ENCODE measurements at regions not wholly inside any gene's neighbourhood (a gene's known extent, or its start where the extent isn't known, plus 50 kb on each side); places are given as distances from the start of the nearest gene placed in this dataset.
A peak's percentile ranks its signal among the peaks of the same experiment; 100 is the strongest.
"Not testable (repeated sequence)": the region's sequence is repeated elsewhere in the genome, so short reads cannot be mapped to it uniquely, and the experiment has no call there.

DNA sequence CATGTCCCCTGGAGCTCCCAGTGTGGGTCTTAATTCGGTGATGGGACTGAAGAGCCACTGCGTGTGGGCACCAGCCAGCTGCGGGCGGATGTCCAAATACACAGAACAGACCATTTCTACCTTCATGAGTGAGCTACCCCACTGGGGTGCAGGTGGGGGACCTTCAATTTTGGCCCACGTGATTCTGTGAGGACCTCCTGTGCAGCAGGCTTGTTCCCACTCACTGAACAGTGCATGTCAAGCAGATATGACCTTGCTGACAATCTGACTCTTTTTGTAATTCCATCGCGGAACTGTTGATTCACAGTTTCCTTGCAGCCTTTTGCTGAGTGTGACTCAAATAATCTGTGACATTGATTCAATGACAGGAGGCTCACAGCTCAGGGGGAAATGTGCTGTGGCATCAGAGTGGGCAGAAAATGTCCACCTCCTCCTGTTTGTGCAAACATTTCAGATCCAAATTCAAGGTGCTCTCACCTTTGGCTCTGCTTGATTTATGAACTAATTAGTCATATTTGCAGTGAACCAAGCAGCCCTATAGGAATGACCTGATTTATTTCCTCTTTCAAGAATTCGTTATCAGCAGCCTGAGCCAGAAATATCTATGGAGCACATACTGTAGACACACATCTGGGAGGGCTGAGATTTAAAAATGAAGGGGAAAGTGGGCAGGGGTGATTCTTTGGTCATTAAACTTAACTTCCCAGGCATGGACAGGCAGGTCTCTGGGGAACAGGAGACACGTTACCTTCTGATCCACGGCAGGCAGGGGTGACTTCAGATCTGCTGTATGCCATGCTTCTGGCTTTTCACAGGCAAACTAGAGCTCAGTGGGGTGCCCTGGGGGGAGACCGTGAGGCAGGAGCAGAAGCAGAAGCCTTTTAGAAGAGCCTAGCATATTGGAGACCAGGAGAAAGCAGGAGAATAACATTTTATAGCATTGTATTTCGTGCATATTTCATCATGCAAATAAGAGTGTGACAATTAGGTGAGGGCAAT is 170.0 kb upstream of the KL start:
- no peak overlapping the region for H3K9ac ChIP-seq (ENCODE audit: low read depth in 1 of 3, low read length in 3 of 3)
- H3K27ac ChIP-seq (ENCODE audit: low read depth, low read length) = no peak overlapping the region
- H3K27me3 ChIP-seq (ENCODE audit: control insufficient read depth in 3 of 3, insufficient read depth in 3 of 3, low read length in 3 of 3) = no peaks in the 10 kb centered on the region
- no peaks in the 10 kb centered on the region for H3K36me3 ChIP-seq (ENCODE audit: control insufficient read depth in 3 of 3, insufficient read depth in 3 of 3, low read length in 3 of 3)
- no peak overlapping the region for H3K4me3 ChIP-seq (ENCODE audit: low read length in 3 of 3)
- H3K9me3 ChIP-seq (ENCODE audit: control insufficient read depth in 3 of 3, low read length in 3 of 3) = peaks cover 0 to 3% (median 0%) of the 10 kb centered on the region in 3 donors
- peaks cover 3 to 6% (median 5%) of the 10 kb centered on the region in 3 donors for H3K4me1 ChIP-seq (ENCODE audit: control insufficient read depth in 3 of 3, insufficient read depth in 3 of 3, low read length in 3 of 3)

GRCh38 chr13:32847976-32848375 is 168.2 kb upstream of the KL start:
- H3K27ac ChIP-seq (ENCODE audit: low read depth, low read length); H3K4me3 ChIP-seq (ENCODE audit: low read length in 3 of 3); H3K27me3 ChIP-seq (ENCODE audit: control insufficient read depth in 3 of 3, insufficient read depth in 3 of 3, low read length in 3 of 3); H3K9me3 ChIP-seq (ENCODE audit: control insufficient read depth in 3 of 3, low read length in 3 of 3); H3K4me1 ChIP-seq (ENCODE audit: control insufficient read depth in 3 of 3, insufficient read depth in 3 of 3, low read length in 3 of 3); H3K36me3 ChIP-seq (ENCODE audit: control insufficient read depth in 3 of 3, insufficient read depth in 3 of 3, low read length in 3 of 3): not testable (repeated sequence)
- peak overlapping the region in 1 of 3 donors; percentile 1 for H3K9ac ChIP-seq (ENCODE audit: low read depth in 1 of 3, low read length in 3 of 3)

- Histone ChIP-seq H3K9ac (ENCODE audit: low read depth in 1 of 3, low read length in 3 of 3) (no peak overlapping the region), H3K27ac (ENCODE audit: low read depth, low read length) (no peak overlapping the region)
Measured at GRCh38 chr13:32849369-32849768, 166.9 kb upstream of the KL start.

GRCh38 chr13:32850316-32851052 is 165.7 kb upstream of the KL start:
- Histone ChIP-seq H3K27ac (ENCODE audit: low read depth, low read length) (no peak overlapping the region), H3K4me1 (ENCODE audit: control insufficient read depth in 3 of 3, insufficient read depth in 3 of 3, low read length in 3 of 3) (peaks cover 0 to 5% (median 4%) of the 10 kb centered on the region in 3 donors), H3K9me3 (ENCODE audit: control insufficient read depth in 3 of 3, low read length in 3 of 3) (no peaks in the 10 kb centered on the region), H3K4me3 (ENCODE audit: low read length in 3 of 3) (no peak overlapping the region), H3K9ac (ENCODE audit: low read depth in 1 of 3, low read length in 3 of 3) (no peak overlapping the region), H3K36me3 (ENCODE audit: control insufficient read depth in 3 of 3, insufficient read depth in 3 of 3, low read length in 3 of 3) (no peaks in the 10 kb centered on the region), H3K27me3 (ENCODE audit: control insufficient read depth in 3 of 3, insufficient read depth in 3 of 3, low read length in 3 of 3) (no peaks in the 10 kb centered on the region)

More at GRCh38 chr13:32849369-32849768, 166.9 kb upstream of the KL start:
- peaks cover 0 to 5% (median 4%) of the 10 kb centered on the region in 3 donors for H3K4me1 ChIP-seq (ENCODE audit: control insufficient read depth in 3 of 3, insufficient read depth in 3 of 3, low read length in 3 of 3)
- H3K9me3 ChIP-seq (ENCODE audit: control insufficient read depth in 3 of 3, low read length in 3 of 3) = no peaks in the 10 kb centered on the region
- H3K36me3 ChIP-seq (ENCODE audit: control insufficient read depth in 3 of 3, insufficient read depth in 3 of 3, low read length in 3 of 3) = no peaks in the 10 kb centered on the region
- H3K4me3 ChIP-seq (ENCODE audit: low read length in 3 of 3) = no peak overlapping the region
- no peaks in the 10 kb centered on the region for H3K27me3 ChIP-seq (ENCODE audit: control insufficient read depth in 3 of 3, insufficient read depth in 3 of 3, low read length in 3 of 3)

- Histone ChIP-seq H3K27me3 (ENCODE audit: control insufficient read depth in 3 of 3, insufficient read depth in 3 of 3, low read length in 3 of 3) (no peaks in the 10 kb centered on the region), H3K36me3 (ENCODE audit: control insufficient read depth in 3 of 3, insufficient read depth in 3 of 3, low read length in 3 of 3) (no peaks in the 10 kb centered on the region), H3K9ac (ENCODE audit: low read depth in 1 of 3, low read length in 3 of 3) (no peak overlapping the region), H3K27ac (ENCODE audit: low read depth, low read length) (no peak overlapping the region), H3K4me3 (ENCODE audit: low read length in 3 of 3) (no peak overlapping the region), H3K9me3 (ENCODE audit: control insufficient read depth in 3 of 3, low read length in 3 of 3) (no peaks in the 10 kb centered on the region), H3K4me1 (ENCODE audit: control insufficient read depth in 3 of 3, insufficient read depth in 3 of 3, low read length in 3 of 3) (peaks cover 0 to 5% (median 4%) of the 10 kb centered on the region in 3 donors)
Measured at GRCh38 chr13:32851083-32852069, 164.8 kb upstream of the KL start.

DNA sequence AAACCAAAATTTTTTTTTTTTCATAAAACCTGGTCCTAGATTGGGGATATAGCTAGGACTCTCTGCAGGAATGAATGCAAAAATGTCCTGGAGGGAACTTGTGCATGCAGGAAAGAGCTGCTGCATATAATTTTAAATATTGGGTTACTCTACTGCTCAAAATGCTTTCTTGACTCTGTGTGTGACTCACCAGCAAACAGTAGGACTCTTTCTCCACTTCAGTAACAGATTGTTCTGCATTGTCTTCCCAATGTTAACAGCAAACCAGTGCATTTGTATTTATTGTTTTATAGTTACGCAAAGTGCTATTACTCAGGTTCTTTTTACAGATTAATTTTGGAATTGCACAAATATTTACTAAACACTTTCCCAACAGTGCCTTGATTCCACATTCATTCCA is 163.7 kb upstream of the KL start:
- H3K27me3 ChIP-seq (ENCODE audit: control insufficient read depth in 3 of 3, insufficient read depth in 3 of 3, low read length in 3 of 3) = no peaks in the 10 kb centered on the region
- no peaks in the 10 kb centered on the region for H3K9me3 ChIP-seq (ENCODE audit: control insufficient read depth in 3 of 3, low read length in 3 of 3)
- no peak overlapping the region for H3K9ac ChIP-seq (ENCODE audit: low read depth in 1 of 3, low read length in 3 of 3)
- no peak overlapping the region for H3K4me3 ChIP-seq (ENCODE audit: low read length in 3 of 3)
- no peak overlapping the region for H3K27ac ChIP-seq (ENCODE audit: low read depth, low read length)
- H3K4me1 ChIP-seq (ENCODE audit: control insufficient read depth in 3 of 3, insufficient read depth in 3 of 3, low read length in 3 of 3) = peaks cover 0 to 5% (median 4%) of the 10 kb centered on the region in 3 donors
- H3K36me3 ChIP-seq (ENCODE audit: control insufficient read depth in 3 of 3, insufficient read depth in 3 of 3, low read length in 3 of 3) = no peaks in the 10 kb centered on the region

- Histone ChIP-seq H3K36me3 (ENCODE audit: control insufficient read depth in 3 of 3, insufficient read depth in 3 of 3, low read length in 3 of 3) (no peaks in the 10 kb centered on the region), H3K9ac (ENCODE audit: low read depth in 1 of 3, low read length in 3 of 3) (no peak overlapping the region), H3K27me3 (ENCODE audit: control insufficient read depth in 3 of 3, insufficient read depth in 3 of 3, low read length in 3 of 3) (no peaks in the 10 kb centered on the region), H3K27ac (ENCODE audit: low read depth, low read length) (no peak overlapping the region), H3K4me3 (ENCODE audit: low read length in 3 of 3) (no peak overlapping the region), H3K4me1 (ENCODE audit: control insufficient read depth in 3 of 3, insufficient read depth in 3 of 3, low read length in 3 of 3) (no peaks in the 10 kb centered on the region), H3K9me3 (ENCODE audit: control insufficient read depth in 3 of 3, low read length in 3 of 3) (peaks cover 4 to 5% (median 5%) of the 10 kb centered on the region in 3 donors)
Measured at GRCh38 chr13:32857077-32857476, 159.1 kb upstream of the KL start.

- no peak overlapping the region for H3K27ac ChIP-seq (ENCODE audit: low read depth, low read length)
- no peaks in the 10 kb centered on the region for H3K36me3 ChIP-seq (ENCODE audit: control insufficient read depth in 3 of 3, insufficient read depth in 3 of 3, low read length in 3 of 3)
- H3K4me1 ChIP-seq (ENCODE audit: control insufficient read depth in 3 of 3, insufficient read depth in 3 of 3, low read length in 3 of 3) = no peaks in the 10 kb centered on the region
- peaks cover 4 to 6% (median 5%) of the 10 kb centered on the region in 3 donors for H3K9me3 ChIP-seq (ENCODE audit: control insufficient read depth in 3 of 3, low read length in 3 of 3)
- H3K9ac ChIP-seq (ENCODE audit: low read depth in 1 of 3, low read length in 3 of 3) = no peak overlapping the region
- H3K4me3 ChIP-seq (ENCODE audit: low read length in 3 of 3) = no peak overlapping the region
- no peaks in the 10 kb centered on the region for H3K27me3 ChIP-seq (ENCODE audit: control insufficient read depth in 3 of 3, insufficient read depth in 3 of 3, low read length in 3 of 3)
Measured at GRCh38 chr13:32857689-32858088, 158.5 kb upstream of the KL start.

GRCh38 chr13:32859707-32860292 is 156.4 kb upstream of the KL start:
- H3K27ac ChIP-seq (ENCODE audit: low read depth, low read length) = no peak overlapping the region
- no peak overlapping the region for H3K9ac ChIP-seq (ENCODE audit: low read depth in 1 of 3, low read length in 3 of 3)
- H3K36me3 ChIP-seq (ENCODE audit: control insufficient read depth in 3 of 3, insufficient read depth in 3 of 3, low read length in 3 of 3) = no peaks in the 10 kb centered on the region
- H3K4me1 ChIP-seq (ENCODE audit: control insufficient read depth in 3 of 3, insufficient read depth in 3 of 3, low read length in 3 of 3) = no peaks in the 10 kb centered on the region
- peaks cover 4 to 6% (median 5%) of the 10 kb centered on the region in 3 donors for H3K9me3 ChIP-seq (ENCODE audit: control insufficient read depth in 3 of 3, low read length in 3 of 3)
- H3K4me3 ChIP-seq (ENCODE audit: low read length in 3 of 3) = no peak overlapping the region
- no peaks in the 10 kb centered on the region for H3K27me3 ChIP-seq (ENCODE audit: control insufficient read depth in 3 of 3, insufficient read depth in 3 of 3, low read length in 3 of 3)
